ENCODE measurements at regions not wholly inside any gene's neighbourhood (a gene's known extent, or its start where the extent isn't known, plus 50 kb on each side); places are given as distances from the start of the nearest gene placed in this dataset.
"Not testable (repeated sequence)": the region's sequence is repeated elsewhere in the genome, so short reads cannot be mapped to it uniquely, and the experiment has no call there.

DNA sequence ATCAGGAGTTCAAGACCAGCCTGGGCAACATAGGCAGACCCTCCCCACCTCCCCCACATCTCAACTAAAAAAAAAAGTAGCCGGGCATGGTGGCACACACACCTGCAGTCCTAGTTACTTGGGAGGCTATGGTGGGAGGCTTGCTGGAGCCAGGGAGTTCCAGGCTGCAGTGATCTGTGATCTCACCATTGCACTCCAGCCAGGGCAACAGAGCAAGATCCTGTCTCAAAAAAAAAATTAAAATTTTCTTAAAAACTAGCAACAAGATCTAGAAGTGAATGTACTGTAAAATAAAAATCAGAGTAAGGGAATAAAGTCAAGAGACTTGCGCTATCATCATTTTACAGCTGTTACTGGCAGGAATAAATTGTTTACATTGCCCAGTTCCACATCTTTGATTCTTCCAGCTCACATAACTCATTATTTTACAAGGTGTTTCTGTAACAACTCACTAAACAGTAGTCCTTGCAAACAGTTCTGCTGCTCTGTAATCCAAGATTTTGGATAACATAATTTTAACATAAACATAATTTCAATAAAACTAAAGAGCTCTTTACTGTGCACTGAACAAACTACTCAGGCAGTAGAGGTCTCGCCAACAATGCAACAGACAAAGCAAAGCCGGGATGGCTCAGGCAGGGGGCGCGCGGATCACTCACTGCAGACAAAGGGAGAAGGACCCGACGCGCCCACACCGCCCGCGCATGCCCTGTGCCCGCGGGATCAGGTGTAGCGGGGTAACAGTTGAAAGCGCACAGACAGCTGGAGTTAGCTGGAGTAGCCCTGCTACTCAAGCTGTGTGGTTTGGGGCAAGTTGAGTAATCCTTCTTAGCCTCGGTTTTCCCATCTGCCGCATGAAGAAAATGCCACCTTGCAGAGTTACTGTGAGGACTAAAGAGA, 73.3 kb upstream of the NFE2L3 start:
- peaks cover 20 to 30% of the 10 kb centered on the region in 2 donors for H3K4me1 ChIP-seq (ENCODE audit: control insufficient read depth in 1 of 2, insufficient read depth in 2 of 2, low read length in 2 of 2)
- peaks cover 0 to 3% of the 10 kb centered on the region in 2 donors for H3K27me3 ChIP-seq (ENCODE audit: control insufficient read depth in 1 of 2, insufficient read depth in 2 of 2, low read length in 2 of 2)
- peak overlapping the region; percentile 9 to 43 for H3K4me3 ChIP-seq (ENCODE audit: low read depth in 1 of 2, low read length in 2 of 2)
- H3K9me3 ChIP-seq (ENCODE audit: control insufficient read depth in 1 of 2, low read length in 2 of 2), result no peaks in the 10 kb centered on the region
- no peak overlapping the region for H3K9ac ChIP-seq (ENCODE audit: low read depth in 1 of 2, low read length in 2 of 2)
- no peak overlapping the region for H3K27ac ChIP-seq (ENCODE audit: low read depth, low read length)
- no peaks in the 10 kb centered on the region for H3K36me3 ChIP-seq (ENCODE audit: control insufficient read depth in 1 of 2, insufficient read depth in 2 of 2, low read length in 2 of 2)

DNA sequence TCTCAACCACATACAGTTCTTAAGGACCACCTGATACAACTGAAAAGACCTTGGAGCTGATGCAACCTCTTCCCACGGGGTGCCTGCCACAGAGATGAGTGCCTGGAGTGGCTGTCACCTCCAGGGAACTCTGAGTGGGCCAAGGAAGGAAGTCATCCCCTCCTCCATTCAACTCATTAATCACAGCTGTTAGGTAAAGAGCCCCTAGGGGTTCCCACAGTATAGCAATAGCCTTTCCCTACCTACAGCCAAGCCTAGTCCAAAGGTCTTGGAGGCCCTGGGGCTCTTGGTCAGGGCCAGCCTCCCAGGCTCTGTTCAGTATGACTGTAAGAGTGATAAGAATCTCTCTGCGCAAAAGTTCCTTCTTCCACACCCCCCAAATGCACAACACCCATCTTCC, 70.4 kb upstream of the NFE2L3 start:
- H3K36me3 ChIP-seq (ENCODE audit: control insufficient read depth in 1 of 2, insufficient read depth in 2 of 2, low read length in 2 of 2), result no peaks in the 10 kb centered on the region

GRCh38 chr7:26083113-26083512, 68.9 kb upstream of the NFE2L3 start:
- H3K4me1 ChIP-seq (ENCODE audit: control insufficient read depth in 1 of 2, insufficient read depth in 2 of 2, low read length in 2 of 2), result peaks cover 17 to 26% of the 10 kb centered on the region in 2 donors
- H3K9ac ChIP-seq (ENCODE audit: low read depth in 1 of 2, low read length in 2 of 2), result no peak overlapping the region
- no peaks in the 10 kb centered on the region for H3K36me3 ChIP-seq (ENCODE audit: control insufficient read depth in 1 of 2, insufficient read depth in 2 of 2, low read length in 2 of 2)
- no peak overlapping the region for H3K27ac ChIP-seq (ENCODE audit: low read depth, low read length)
- H3K9me3 ChIP-seq (ENCODE audit: control insufficient read depth in 1 of 2, low read length in 2 of 2), result no peaks in the 10 kb centered on the region
- no peak overlapping the region for H3K4me3 ChIP-seq (ENCODE audit: low read depth in 1 of 2, low read length in 2 of 2)
- H3K27me3 ChIP-seq (ENCODE audit: control insufficient read depth in 1 of 2, insufficient read depth in 2 of 2, low read length in 2 of 2), result peaks cover 0 to 3% of the 10 kb centered on the region in 2 donors

More for the DNA sequence above, 70.4 kb upstream of the NFE2L3 start:
- no peak overlapping the region for H3K27ac ChIP-seq (ENCODE audit: low read depth, low read length)
- peaks cover 0 to 3% of the 10 kb centered on the region in 2 donors for H3K27me3 ChIP-seq (ENCODE audit: control insufficient read depth in 1 of 2, insufficient read depth in 2 of 2, low read length in 2 of 2)
- H3K9me3 ChIP-seq (ENCODE audit: control insufficient read depth in 1 of 2, low read length in 2 of 2), result no peaks in the 10 kb centered on the region
- H3K9ac ChIP-seq (ENCODE audit: low read depth in 1 of 2, low read length in 2 of 2), result no peak overlapping the region
- no peak overlapping the region for H3K4me3 ChIP-seq (ENCODE audit: low read depth in 1 of 2, low read length in 2 of 2)
- H3K4me1 ChIP-seq (ENCODE audit: control insufficient read depth in 1 of 2, insufficient read depth in 2 of 2, low read length in 2 of 2), result peaks cover 20 to 30% of the 10 kb centered on the region in 2 donors

- H3K9me3 ChIP-seq (ENCODE audit: control insufficient read depth in 1 of 2, low read length in 2 of 2), result no peaks in the 10 kb centered on the region
- no peaks in the 10 kb centered on the region for H3K36me3 ChIP-seq (ENCODE audit: control insufficient read depth in 1 of 2, insufficient read depth in 2 of 2, low read length in 2 of 2)
- H3K27ac ChIP-seq (ENCODE audit: low read depth, low read length), result no peak overlapping the region
- H3K9ac ChIP-seq (ENCODE audit: low read depth in 1 of 2, low read length in 2 of 2), result no peak overlapping the region
- H3K27me3 ChIP-seq (ENCODE audit: control insufficient read depth in 1 of 2, insufficient read depth in 2 of 2, low read length in 2 of 2), result no peaks in the 10 kb centered on the region
- no peak overlapping the region for H3K4me3 ChIP-seq (ENCODE audit: low read depth in 1 of 2, low read length in 2 of 2)
- peaks cover 11 to 24% of the 10 kb centered on the region in 2 donors for H3K4me1 ChIP-seq (ENCODE audit: control insufficient read depth in 1 of 2, insufficient read depth in 2 of 2, low read length in 2 of 2)
Observed at GRCh38 chr7:26084418-26084817, 67.6 kb upstream of the NFE2L3 start.

DNA sequence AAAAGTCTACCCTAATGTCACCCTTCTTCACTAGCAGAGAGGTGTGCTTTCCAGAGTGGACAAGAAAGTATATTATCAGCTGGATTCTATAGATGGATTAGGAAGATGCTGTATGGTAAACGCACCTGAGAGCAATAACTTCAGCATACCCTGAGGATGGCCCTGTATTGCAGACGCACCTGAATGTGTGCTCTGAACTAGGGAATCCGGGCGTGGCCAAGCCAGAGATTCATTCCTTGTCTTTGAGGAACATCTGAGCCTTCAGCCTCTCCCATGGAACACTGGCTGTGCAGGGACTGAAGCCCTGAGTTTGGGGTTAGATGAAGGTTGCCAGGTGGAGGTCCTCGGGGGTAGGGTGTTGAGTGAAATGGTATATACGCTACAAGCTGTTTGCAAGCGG, 66.2 kb upstream of the NFE2L3 start:
- Histone ChIP-seq H3K27ac (ENCODE audit: low read depth, low read length) (no peak overlapping the region), H3K9ac (ENCODE audit: low read depth in 1 of 2, low read length in 2 of 2) (no peak overlapping the region), H3K27me3 (ENCODE audit: control insufficient read depth in 1 of 2, insufficient read depth in 2 of 2, low read length in 2 of 2) (no peaks in the 10 kb centered on the region), H3K36me3 (ENCODE audit: control insufficient read depth in 1 of 2, insufficient read depth in 2 of 2, low read length in 2 of 2) (no peaks in the 10 kb centered on the region), H3K4me1 (ENCODE audit: control insufficient read depth in 1 of 2, insufficient read depth in 2 of 2, low read length in 2 of 2) (peaks cover 11 to 24% of the 10 kb centered on the region in 2 donors), H3K4me3 (ENCODE audit: low read depth in 1 of 2, low read length in 2 of 2) (no peak overlapping the region), H3K9me3 (ENCODE audit: control insufficient read depth in 1 of 2, low read length in 2 of 2) (no peaks in the 10 kb centered on the region)

- Histone ChIP-seq H3K27ac (ENCODE audit: low read depth, low read length) (no peak overlapping the region), H3K9me3 (ENCODE audit: control insufficient read depth in 1 of 2, low read length in 2 of 2) (no peaks in the 10 kb centered on the region)
Observed at GRCh38 chr7:26087321-26088091, 64.5 kb upstream of the NFE2L3 start.

DNA sequence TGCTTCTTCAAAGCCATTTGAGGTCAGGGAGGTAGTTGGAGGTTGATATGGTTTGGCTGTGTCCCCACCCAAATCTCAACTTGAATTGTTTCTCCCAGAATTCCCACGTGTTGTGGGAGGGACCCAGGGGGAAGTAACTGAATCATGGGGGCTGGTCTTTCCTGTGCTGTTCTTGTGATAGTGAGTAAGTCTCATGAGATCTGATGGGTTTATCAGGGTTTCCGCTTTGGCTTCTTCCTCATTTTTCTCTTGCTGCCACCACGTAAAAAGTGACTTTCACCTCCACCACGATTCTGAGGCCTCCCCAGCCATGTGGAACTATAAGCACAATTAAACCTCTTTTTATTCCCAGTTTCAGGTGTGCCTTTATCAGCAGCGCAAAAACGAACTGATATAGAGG, 62.5 kb upstream of the NFE2L3 start:
- H3K4me3 ChIP-seq (ENCODE audit: low read depth in 1 of 2, low read length in 2 of 2); H3K36me3 ChIP-seq (ENCODE audit: control insufficient read depth in 1 of 2, insufficient read depth in 2 of 2, low read length in 2 of 2); H3K27me3 ChIP-seq (ENCODE audit: control insufficient read depth in 1 of 2, insufficient read depth in 2 of 2, low read length in 2 of 2); H3K9me3 ChIP-seq (ENCODE audit: control insufficient read depth in 1 of 2, low read length in 2 of 2); H3K4me1 ChIP-seq (ENCODE audit: control insufficient read depth in 1 of 2, insufficient read depth in 2 of 2, low read length in 2 of 2); H3K27ac ChIP-seq (ENCODE audit: low read depth, low read length); H3K9ac ChIP-seq (ENCODE audit: low read depth in 1 of 2, low read length in 2 of 2): not testable (repeated sequence)

More at GRCh38 chr7:26087321-26088091, 64.5 kb upstream of the NFE2L3 start:
- H3K9ac ChIP-seq (ENCODE audit: low read depth in 1 of 2, low read length in 2 of 2), result no peak overlapping the region
- no peaks in the 10 kb centered on the region for H3K36me3 ChIP-seq (ENCODE audit: control insufficient read depth in 1 of 2, insufficient read depth in 2 of 2, low read length in 2 of 2)
- no peaks in the 10 kb centered on the region for H3K27me3 ChIP-seq (ENCODE audit: control insufficient read depth in 1 of 2, insufficient read depth in 2 of 2, low read length in 2 of 2)
- H3K4me1 ChIP-seq (ENCODE audit: control insufficient read depth in 1 of 2, insufficient read depth in 2 of 2, low read length in 2 of 2), result peaks cover 5 to 12% of the 10 kb centered on the region in 2 donors
- no peak overlapping the region for H3K4me3 ChIP-seq (ENCODE audit: low read depth in 1 of 2, low read length in 2 of 2)

DNA sequence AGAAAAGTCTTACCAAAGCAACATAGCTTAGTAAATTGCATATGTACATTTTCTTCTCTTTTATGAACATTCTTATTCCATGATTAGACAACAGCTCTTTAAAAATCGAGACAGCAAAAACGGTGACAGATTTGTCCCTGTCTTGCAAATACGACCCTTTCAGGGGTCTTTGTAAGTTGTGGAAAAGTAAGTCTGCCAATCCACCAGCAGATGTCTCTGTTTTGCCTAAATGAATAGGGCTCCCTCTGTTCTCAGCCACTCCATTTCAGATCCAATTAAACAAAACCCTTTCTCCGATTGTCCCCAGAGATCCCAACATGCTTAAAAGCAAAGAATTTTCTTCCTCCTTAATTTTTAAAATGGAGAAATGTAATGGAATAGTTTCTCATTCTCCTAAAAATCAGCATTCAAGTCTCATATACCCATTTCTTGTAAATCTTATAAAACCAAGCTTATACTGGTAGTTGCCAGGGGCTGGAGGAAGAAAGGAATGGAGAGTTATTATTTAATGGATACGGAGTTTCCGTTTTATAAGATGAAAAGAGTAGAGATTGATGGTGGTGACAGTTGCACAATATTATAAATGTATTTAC, 61.0 kb upstream of the NFE2L3 start:
- no peaks in the 10 kb centered on the region for H3K36me3 ChIP-seq (ENCODE audit: control insufficient read depth in 1 of 2, insufficient read depth in 2 of 2, low read length in 2 of 2)
- H3K27ac ChIP-seq (ENCODE audit: low read depth, low read length), result no peak overlapping the region
- H3K4me1 ChIP-seq (ENCODE audit: control insufficient read depth in 1 of 2, insufficient read depth in 2 of 2, low read length in 2 of 2), result peaks cover 3 to 5% of the 10 kb centered on the region in 2 donors
- no peaks in the 10 kb centered on the region for H3K27me3 ChIP-seq (ENCODE audit: control insufficient read depth in 1 of 2, insufficient read depth in 2 of 2, low read length in 2 of 2)
- no peak overlapping the region for H3K9ac ChIP-seq (ENCODE audit: low read depth in 1 of 2, low read length in 2 of 2)
- no peaks in the 10 kb centered on the region for H3K9me3 ChIP-seq (ENCODE audit: control insufficient read depth in 1 of 2, low read length in 2 of 2)
- H3K4me3 ChIP-seq (ENCODE audit: low read depth in 1 of 2, low read length in 2 of 2), result peak overlapping the region; percentile 1 to 26

GRCh38 chr7:26091933-26092332, 60.1 kb upstream of the NFE2L3 start:
- Histone ChIP-seq H3K9me3 (ENCODE audit: control insufficient read depth in 1 of 2, low read length in 2 of 2) (no peaks in the 10 kb centered on the region), H3K27me3 (ENCODE audit: control insufficient read depth in 1 of 2, insufficient read depth in 2 of 2, low read length in 2 of 2) (no peaks in the 10 kb centered on the region), H3K27ac (ENCODE audit: low read depth, low read length) (no peak overlapping the region), H3K9ac (ENCODE audit: low read depth in 1 of 2, low read length in 2 of 2) (no peak overlapping the region), H3K4me3 (ENCODE audit: low read depth in 1 of 2, low read length in 2 of 2) (no peak overlapping the region), H3K36me3 (ENCODE audit: control insufficient read depth in 1 of 2, insufficient read depth in 2 of 2, low read length in 2 of 2) (no peaks in the 10 kb centered on the region), H3K4me1 (ENCODE audit: control insufficient read depth in 1 of 2, insufficient read depth in 2 of 2, low read length in 2 of 2) (peaks cover 3 to 5% of the 10 kb centered on the region in 2 donors)

GRCh38 chr7:26093023-26093422, 59.0 kb upstream of the NFE2L3 start:
- Histone ChIP-seq H3K27ac (ENCODE audit: low read depth, low read length) (no peak overlapping the region), H3K27me3 (ENCODE audit: control insufficient read depth in 1 of 2, insufficient read depth in 2 of 2, low read length in 2 of 2) (no peaks in the 10 kb centered on the region), H3K9me3 (ENCODE audit: control insufficient read depth in 1 of 2, low read length in 2 of 2) (no peaks in the 10 kb centered on the region), H3K4me3 (ENCODE audit: low read depth in 1 of 2, low read length in 2 of 2) (no peak overlapping the region), H3K4me1 (ENCODE audit: control insufficient read depth in 1 of 2, insufficient read depth in 2 of 2, low read length in 2 of 2) (peaks cover 3 to 5% of the 10 kb centered on the region in 2 donors), H3K36me3 (ENCODE audit: control insufficient read depth in 1 of 2, insufficient read depth in 2 of 2, low read length in 2 of 2) (no peaks in the 10 kb centered on the region), H3K9ac (ENCODE audit: low read depth in 1 of 2, low read length in 2 of 2) (no peak overlapping the region)
